ENCODE measurements at regions not wholly inside any gene's neighbourhood (a gene's known extent, or its start where the extent isn't known, plus 50 kb on each side); places are given as distances from the start of the nearest gene placed in this dataset.

GRCh38 chr10:3477683-3478082, 305.1 kb upstream of the PITRM1 start:
- no peaks in the 10 kb centered on the region for H3K9me3 ChIP-seq (ENCODE audit: control insufficient read depth, low read length)
- peak overlapping the region; percentile 57 for H3K9ac ChIP-seq (ENCODE audit: low read length)
- peak; percentile 63 for DNase-seq (ENCODE audit: low read depth)
- peaks cover 37% of the 10 kb centered on the region for H3K4me1 ChIP-seq (ENCODE audit: control insufficient read depth, insufficient read depth, low read length)
- no peaks in the 10 kb centered on the region for H3K27me3 ChIP-seq (replicated peaks; ENCODE audit: control insufficient read depth, insufficient read depth, low read length)
- H3K36me3 ChIP-seq (ENCODE audit: control insufficient read depth, insufficient read depth, low read length, severe bottlenecking): no peaks in the 10 kb centered on the region
- H3K4me3 ChIP-seq (ENCODE audit: low read length): peak overlapping the region; percentile 35

- Histone ChIP-seq H3K4me3 (ENCODE audit: low read length) (peak overlapping the region; percentile 35), H3K4me1 (ENCODE audit: control insufficient read depth, insufficient read depth, low read length) (peaks cover 35% of the 10 kb centered on the region), H3K27me3 (replicated peaks; ENCODE audit: control insufficient read depth, insufficient read depth, low read length) (no peaks in the 10 kb centered on the region), H3K9me3 (ENCODE audit: control insufficient read depth, low read length) (no peaks in the 10 kb centered on the region), H3K36me3 (ENCODE audit: control insufficient read depth, insufficient read depth, low read length, severe bottlenecking) (no peaks in the 10 kb centered on the region), H3K9ac (ENCODE audit: low read length) (peak overlapping the region; percentile 57)
- no peak for DNase-seq (ENCODE audit: low read depth)
Observed at GRCh38 chr10:3476640-3477448, 304.3 kb upstream of the PITRM1 start.

GRCh38 chr10:3476186-3476585, 303.6 kb upstream of the PITRM1 start:
- peaks cover 35% of the 10 kb centered on the region for H3K4me1 ChIP-seq (ENCODE audit: control insufficient read depth, insufficient read depth, low read length)
- DNase-seq (ENCODE audit: low read depth): no peak
- no peaks in the 10 kb centered on the region for H3K36me3 ChIP-seq (ENCODE audit: control insufficient read depth, insufficient read depth, low read length, severe bottlenecking)
- H3K9me3 ChIP-seq (ENCODE audit: control insufficient read depth, low read length): no peaks in the 10 kb centered on the region
- H3K27me3 ChIP-seq (replicated peaks; ENCODE audit: control insufficient read depth, insufficient read depth, low read length): no peaks in the 10 kb centered on the region
- no peak overlapping the region for H3K9ac ChIP-seq (ENCODE audit: low read length)
- no peak overlapping the region for H3K4me3 ChIP-seq (ENCODE audit: low read length)

GRCh38 chr10:3475367-3475766, 302.8 kb upstream of the PITRM1 start:
- no peaks in the 10 kb centered on the region for H3K36me3 ChIP-seq (ENCODE audit: control insufficient read depth, insufficient read depth, low read length, severe bottlenecking)
- peaks cover 35% of the 10 kb centered on the region for H3K4me1 ChIP-seq (ENCODE audit: control insufficient read depth, insufficient read depth, low read length)
- H3K4me3 ChIP-seq (ENCODE audit: low read length): no peak overlapping the region
- no peaks in the 10 kb centered on the region for H3K27me3 ChIP-seq (replicated peaks; ENCODE audit: control insufficient read depth, insufficient read depth, low read length)
- no peak overlapping the region for H3K9ac ChIP-seq (ENCODE audit: low read length)
- no peaks in the 10 kb centered on the region for H3K9me3 ChIP-seq (ENCODE audit: control insufficient read depth, low read length)
- no peak for DNase-seq (ENCODE audit: low read depth)

GRCh38 chr10:3474266-3474665, 301.7 kb upstream of the PITRM1 start:
- no peak for DNase-seq (ENCODE audit: low read depth)
- no peak overlapping the region for H3K9ac ChIP-seq (ENCODE audit: low read length)
- H3K9me3 ChIP-seq (ENCODE audit: control insufficient read depth, low read length): no peaks in the 10 kb centered on the region
- H3K27me3 ChIP-seq (replicated peaks; ENCODE audit: control insufficient read depth, insufficient read depth, low read length): no peaks in the 10 kb centered on the region
- H3K4me1 ChIP-seq (ENCODE audit: control insufficient read depth, insufficient read depth, low read length): peaks cover 44% of the 10 kb centered on the region
- no peaks in the 10 kb centered on the region for H3K36me3 ChIP-seq (ENCODE audit: control insufficient read depth, insufficient read depth, low read length, severe bottlenecking)
- H3K4me3 ChIP-seq (ENCODE audit: low read length): no peak overlapping the region

- DNase-seq (ENCODE audit: low read depth): no peak
- Histone ChIP-seq H3K4me1 (ENCODE audit: control insufficient read depth, insufficient read depth, low read length) (peaks cover 50% of the 10 kb centered on the region), H3K9me3 (ENCODE audit: control insufficient read depth, low read length) (no peaks in the 10 kb centered on the region), H3K4me3 (ENCODE audit: low read length) (peak overlapping the region; percentile 68), H3K27me3 (replicated peaks; ENCODE audit: control insufficient read depth, insufficient read depth, low read length) (no peaks in the 10 kb centered on the region), H3K9ac (ENCODE audit: low read length) (peak overlapping the region; percentile 73), H3K36me3 (ENCODE audit: control insufficient read depth, insufficient read depth, low read length, severe bottlenecking) (no peaks in the 10 kb centered on the region)
Observed at GRCh38 chr10:3473271-3473670, 300.7 kb upstream of the PITRM1 start.

GRCh38 chr10:3472287-3473051, 299.9 kb upstream of the PITRM1 start:
- Histone ChIP-seq H3K9ac (ENCODE audit: low read length) (peak overlapping the region; percentile 73), H3K27me3 (replicated peaks; ENCODE audit: control insufficient read depth, insufficient read depth, low read length) (no peaks in the 10 kb centered on the region), H3K9me3 (ENCODE audit: control insufficient read depth, low read length) (no peaks in the 10 kb centered on the region), H3K4me3 (ENCODE audit: low read length) (peak overlapping the region; percentile 68), H3K4me1 (ENCODE audit: control insufficient read depth, insufficient read depth, low read length) (peaks cover 49% of the 10 kb centered on the region), H3K36me3 (ENCODE audit: control insufficient read depth, insufficient read depth, low read length, severe bottlenecking) (no peaks in the 10 kb centered on the region)
- DNase-seq (ENCODE audit: low read depth): peak; percentile 80

GRCh38 chr10:3471927-3472286, 299.3 kb upstream of the PITRM1 start:
- Histone ChIP-seq H3K9me3 (ENCODE audit: control insufficient read depth, low read length) (no peaks in the 10 kb centered on the region), H3K4me3 (ENCODE audit: low read length) (peak overlapping the region; percentile 68), H3K4me1 (ENCODE audit: control insufficient read depth, insufficient read depth, low read length) (peaks cover 50% of the 10 kb centered on the region), H3K9ac (ENCODE audit: low read length) (peak overlapping the region; percentile 73), H3K27me3 (replicated peaks; ENCODE audit: control insufficient read depth, insufficient read depth, low read length) (no peaks in the 10 kb centered on the region), H3K36me3 (ENCODE audit: control insufficient read depth, insufficient read depth, low read length, severe bottlenecking) (no peaks in the 10 kb centered on the region)
- DNase-seq (ENCODE audit: low read depth): no peak

GRCh38 chr10:3471472-3471871, 298.9 kb upstream of the PITRM1 start:
- H3K27me3 ChIP-seq (replicated peaks; ENCODE audit: control insufficient read depth, insufficient read depth, low read length): no peaks in the 10 kb centered on the region
- no peak overlapping the region for H3K9ac ChIP-seq (ENCODE audit: low read length)
- peaks cover 53% of the 10 kb centered on the region for H3K4me1 ChIP-seq (ENCODE audit: control insufficient read depth, insufficient read depth, low read length)
- H3K9me3 ChIP-seq (ENCODE audit: control insufficient read depth, low read length): no peaks in the 10 kb centered on the region
- no peak for DNase-seq (ENCODE audit: low read depth)
- H3K4me3 ChIP-seq (ENCODE audit: low read length): no peak overlapping the region
- no peaks in the 10 kb centered on the region for H3K36me3 ChIP-seq (ENCODE audit: control insufficient read depth, insufficient read depth, low read length, severe bottlenecking)

- Histone ChIP-seq H3K4me3 (ENCODE audit: low read length) (no peak overlapping the region), H3K9ac (ENCODE audit: low read length) (no peak overlapping the region)
- no peak for DNase-seq (ENCODE audit: low read depth)
Observed at GRCh38 chr10:3470191-3470590, 297.6 kb upstream of the PITRM1 start.

GRCh38 chr10:3469639-3470020, 297.0 kb upstream of the PITRM1 start:
- no peaks in the 10 kb centered on the region for H3K36me3 ChIP-seq (ENCODE audit: control insufficient read depth, insufficient read depth, low read length, severe bottlenecking)
- H3K4me1 ChIP-seq (ENCODE audit: control insufficient read depth, insufficient read depth, low read length): peaks cover 56% of the 10 kb centered on the region
- no peak for DNase-seq (ENCODE audit: low read depth)

More at GRCh38 chr10:3470191-3470590, 297.6 kb upstream of the PITRM1 start:
- Histone ChIP-seq H3K9me3 (ENCODE audit: control insufficient read depth, low read length) (no peaks in the 10 kb centered on the region), H3K27me3 (replicated peaks; ENCODE audit: control insufficient read depth, insufficient read depth, low read length) (no peaks in the 10 kb centered on the region), H3K36me3 (ENCODE audit: control insufficient read depth, insufficient read depth, low read length, severe bottlenecking) (no peaks in the 10 kb centered on the region), H3K4me1 (ENCODE audit: control insufficient read depth, insufficient read depth, low read length) (peaks cover 55% of the 10 kb centered on the region)

More at GRCh38 chr10:3469639-3470020, 297.0 kb upstream of the PITRM1 start:
- peak overlapping the region; percentile 67 for H3K4me3 ChIP-seq (ENCODE audit: low read length)
- no peaks in the 10 kb centered on the region for H3K9me3 ChIP-seq (ENCODE audit: control insufficient read depth, low read length)
- H3K9ac ChIP-seq (ENCODE audit: low read length): peak overlapping the region; percentile 92
- no peaks in the 10 kb centered on the region for H3K27me3 ChIP-seq (replicated peaks; ENCODE audit: control insufficient read depth, insufficient read depth, low read length)
